Myocyte (in vitro differentiated cells): ENCODE measurements at regions not wholly inside any gene's neighbourhood (a gene's known extent, or its start where the extent isn't known, plus 50 kb on each side); places are given as distances from the start of the nearest gene placed in this dataset.
A peak's percentile ranks its signal among the peaks of the same experiment; 100 is the strongest.

ENCODE experiments used
- DNase-seq: peaks from one replicate; pipeline ENCODE4 v3.0.0-alpha.2; 2012; ENCODE audit warnings: low read depth

- DNase-seq: no peak
These were observed 76.7 kb upstream of the WDR75 start for GRCh38 chr2:189364607-189365006.

GRCh38 chr2:189366349-189366748, 74.9 kb upstream of the WDR75 start:
- no peak for DNase-seq

DNA sequence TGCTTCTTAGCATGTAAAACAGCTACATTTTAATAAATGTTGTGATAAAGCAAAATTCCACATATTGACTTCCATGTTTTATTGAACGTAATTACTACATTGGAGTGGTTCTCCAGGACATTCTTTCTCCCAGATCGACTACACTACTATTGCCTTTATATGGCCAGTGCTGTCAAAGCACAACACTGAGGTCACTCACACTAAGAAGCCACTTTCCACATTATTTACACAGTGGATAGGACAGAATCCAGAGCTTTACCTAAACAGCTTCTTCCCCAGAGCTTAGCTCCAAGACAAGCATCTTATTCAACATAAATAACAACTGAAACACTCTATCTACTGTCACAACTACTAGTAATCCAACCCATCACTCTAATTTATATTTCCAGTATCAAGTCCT, 73.9 kb upstream of the WDR75 start:
- DNase-seq: no peak

GRCh38 chr2:189369566-189369965, 71.7 kb upstream of the WDR75 start:
- DNase-seq: peak; percentile 41

- DNase-seq: no peak
These were observed 70.6 kb upstream of the WDR75 start for GRCh38 chr2:189370719-189371118.

- DNase-seq: no peak
These were observed 68.5 kb upstream of the WDR75 start for GRCh38 chr2:189372688-189373257.

- no peak for DNase-seq
These were observed 66.8 kb upstream of the WDR75 start for GRCh38 chr2:189374481-189374880.

- no peak for DNase-seq
These were observed 65.4 kb upstream of the WDR75 start for GRCh38 chr2:189375842-189376241.

DNA sequence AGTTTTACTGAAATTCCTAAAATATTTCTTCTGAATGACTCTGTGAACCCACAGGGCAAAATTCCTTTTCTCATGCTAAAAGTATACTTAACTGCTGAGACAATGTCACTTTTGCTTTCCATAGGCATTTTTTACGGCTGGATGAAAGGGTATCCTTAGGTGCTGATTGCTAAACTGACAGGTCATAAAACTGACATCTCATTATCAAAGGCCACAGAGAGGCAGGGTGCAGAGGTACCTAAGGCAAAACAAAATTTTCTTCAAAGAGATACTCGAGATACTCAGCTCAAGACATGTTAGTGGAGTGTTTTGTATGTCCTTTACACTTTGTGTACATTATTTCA, 62.0 kb upstream of the WDR75 start:
- peak; percentile 33 for DNase-seq

- peak; percentile 27 for DNase-seq
These were observed 61.5 kb upstream of the WDR75 start for GRCh38 chr2:189379731-189380261.

GRCh38 chr2:189382668-189383067, 58.6 kb upstream of the WDR75 start:
- DNase-seq: no peak

DNA sequence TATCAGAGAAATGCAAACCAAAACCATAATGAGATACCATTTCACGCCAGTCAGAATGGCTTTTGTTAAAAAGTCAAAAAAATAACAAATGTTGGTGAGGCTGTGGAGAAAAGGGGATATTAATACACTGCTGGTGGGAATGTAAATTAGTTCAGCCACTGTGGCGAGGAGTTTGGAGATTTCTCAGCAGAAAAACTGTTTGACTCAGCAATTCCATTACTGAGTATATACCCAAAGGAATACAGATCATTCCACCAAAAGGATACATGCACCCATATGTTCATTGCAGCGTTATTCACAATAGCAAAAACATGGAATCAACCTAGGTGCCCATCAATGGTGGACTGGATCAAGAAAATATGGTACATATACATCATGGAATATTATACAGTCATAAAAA, 54.5 kb upstream of the WDR75 start:
- DNase-seq: no peak

DNA sequence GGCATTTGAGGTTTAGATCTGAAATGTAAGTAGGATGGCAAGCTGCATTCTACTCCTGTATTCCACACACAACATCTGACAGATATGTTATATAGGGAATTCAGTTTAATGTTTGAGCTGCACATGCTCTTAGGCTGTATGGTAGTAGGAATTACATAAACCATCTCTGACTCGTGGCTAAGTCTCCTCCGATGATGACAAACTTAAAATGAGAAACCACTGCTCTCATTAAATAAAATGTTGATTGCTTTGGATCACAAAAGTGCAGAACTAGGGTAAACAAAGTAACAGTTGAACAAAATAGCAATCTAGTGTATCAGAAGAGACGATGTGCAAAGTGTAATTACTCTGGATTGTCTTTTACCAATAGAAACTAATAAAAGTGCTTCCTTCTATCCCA, 50.1 kb upstream of the WDR75 start:
- DNase-seq: no peak
